NCI-H2107 treated with DMSO at 0.1 percent for 48 hours (cell line): ENCODE measurements at regions not wholly inside any gene's neighbourhood (a gene's known extent, or its start where the extent isn't known, plus 50 kb on each side); places are given as distances from the start of the nearest gene placed in this dataset.
A peak's percentile ranks its signal among the peaks of the same experiment; 100 is the strongest.
"Not testable (repeated sequence)": the region's sequence is repeated elsewhere in the genome, so short reads cannot be mapped to it uniquely, and the experiment has no call there.

ENCODE experiments used
- DNase-seq: peaks from one replicate; lab custom pipeline; 2025; ENCODE audit not compliant: unreplicated experiment; lab: John Stamatoyannopoulos, UW

DNA sequence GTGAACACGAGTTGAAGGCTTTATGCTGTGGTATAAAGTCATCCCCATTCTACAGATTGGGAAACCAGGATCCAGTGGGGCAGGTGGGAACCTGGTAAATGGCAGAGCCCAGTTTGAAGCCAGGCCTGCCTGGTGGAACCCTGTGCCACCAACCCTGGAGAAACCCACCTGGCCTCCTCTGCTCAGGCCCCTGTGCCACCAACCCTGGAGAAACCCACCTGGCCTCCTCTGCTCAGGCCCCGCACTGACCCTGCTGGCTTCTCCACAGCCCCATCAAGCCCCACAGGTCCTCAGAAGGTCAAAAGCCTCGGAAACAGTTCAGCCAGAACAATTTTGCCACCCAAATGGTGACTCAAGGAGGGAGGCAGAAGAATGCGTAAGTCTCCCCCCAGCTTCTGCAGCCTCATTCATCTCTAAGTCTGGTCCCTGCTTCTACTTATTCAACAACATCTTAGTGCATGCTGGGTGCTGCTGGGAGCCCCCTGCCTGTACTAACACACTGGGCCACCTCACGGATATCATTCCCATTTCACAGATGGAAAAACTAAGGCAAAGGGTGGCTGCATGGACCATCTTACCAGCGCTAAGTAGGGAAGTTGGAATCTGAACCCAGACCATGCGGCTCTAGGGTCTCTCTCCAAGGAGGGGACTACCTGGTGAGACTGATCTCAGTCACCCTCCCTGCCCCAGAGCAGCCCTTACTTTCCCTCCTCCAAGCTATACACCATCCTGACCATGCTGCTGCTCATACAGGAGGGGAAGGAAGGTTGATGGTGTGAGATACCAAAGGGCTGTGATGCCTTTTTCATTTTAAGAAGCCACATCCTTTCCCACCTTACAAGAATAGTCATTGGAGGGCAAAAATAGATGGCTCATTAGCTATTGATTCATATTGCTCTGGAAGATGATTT, 93.7 kb upstream of the ID2 start:
- no peak for DNase-seq

DNA sequence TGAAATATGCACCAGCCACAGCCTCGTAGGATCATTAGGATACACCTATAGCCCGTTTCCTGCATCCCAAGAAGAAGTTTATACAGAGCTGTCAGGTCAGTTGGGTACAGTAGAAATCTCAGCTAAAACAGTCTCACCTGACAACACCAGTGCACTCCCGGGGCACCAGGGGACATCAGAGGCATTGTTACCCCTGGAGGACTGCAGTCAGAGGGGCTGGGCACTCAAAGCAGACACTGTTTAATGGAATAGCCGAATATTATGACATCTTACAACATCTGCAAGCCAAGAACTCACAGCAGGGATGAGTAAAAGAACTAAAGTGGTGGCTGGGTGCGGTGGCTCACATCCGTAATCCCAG, 93.0 kb upstream of the ID2 start:
- DNase-seq: no peak

DNA sequence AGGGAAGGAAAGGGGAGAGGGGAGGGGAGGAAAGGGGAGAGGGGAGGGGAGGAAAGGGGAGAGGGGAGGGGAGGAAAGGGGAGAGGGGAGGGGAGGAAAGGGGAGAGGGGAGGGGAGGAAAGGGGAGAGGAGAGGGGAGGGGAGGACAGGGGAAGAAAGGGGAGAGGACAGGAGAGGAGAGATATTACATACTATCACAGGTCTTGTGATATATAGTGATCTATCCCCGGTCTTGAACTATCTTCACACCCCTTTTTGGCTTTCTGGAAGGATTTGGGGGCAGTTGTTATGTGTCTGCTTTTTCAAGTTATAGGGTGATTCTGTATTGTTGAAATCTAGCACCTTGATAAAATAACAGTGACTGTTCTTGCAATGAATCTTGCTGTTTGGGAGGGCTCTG, 92.1 kb upstream of the ID2 start:
- DNase-seq: no peak

DNA sequence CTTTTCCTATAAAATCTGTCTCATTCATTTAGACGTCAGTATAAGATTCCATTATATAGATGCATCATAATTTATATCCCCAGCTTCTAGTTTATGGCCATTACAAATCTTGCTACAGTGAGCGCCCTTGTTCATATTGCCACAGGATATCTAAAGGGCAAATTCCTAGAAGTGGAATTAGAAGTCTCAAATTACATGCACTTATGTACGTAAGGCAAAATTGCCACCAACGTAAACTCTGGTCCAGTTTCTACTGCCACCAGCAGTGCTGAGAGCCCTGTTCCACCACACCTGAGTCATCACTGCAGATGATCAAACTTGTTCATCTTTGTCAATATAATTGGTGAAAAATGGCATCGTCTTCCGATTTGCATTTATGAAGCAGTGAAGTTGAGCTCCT, 90.9 kb upstream of the ID2 start:
- peak; percentile 65 for DNase-seq

DNA sequence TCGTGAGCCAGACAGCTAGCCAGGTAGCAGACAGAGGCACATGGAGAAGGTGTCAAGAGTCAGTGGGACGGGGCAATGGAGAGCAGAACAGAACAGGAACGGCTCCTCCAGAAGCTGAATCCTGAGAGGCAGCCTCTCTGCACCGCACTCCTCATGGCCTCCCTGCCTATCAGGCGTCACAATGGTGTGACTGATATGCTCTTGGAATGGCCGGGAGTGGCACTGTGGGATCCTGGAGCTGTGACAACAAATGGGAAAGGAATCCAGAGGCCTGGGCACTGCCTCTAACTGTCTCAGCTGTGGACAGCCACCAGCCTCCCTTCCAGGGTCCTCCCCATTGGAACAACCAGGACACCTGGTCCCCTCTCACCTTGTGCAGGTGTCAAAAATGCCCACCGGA, 89.1 kb upstream of the ID2 start:
- no peak for DNase-seq

DNA sequence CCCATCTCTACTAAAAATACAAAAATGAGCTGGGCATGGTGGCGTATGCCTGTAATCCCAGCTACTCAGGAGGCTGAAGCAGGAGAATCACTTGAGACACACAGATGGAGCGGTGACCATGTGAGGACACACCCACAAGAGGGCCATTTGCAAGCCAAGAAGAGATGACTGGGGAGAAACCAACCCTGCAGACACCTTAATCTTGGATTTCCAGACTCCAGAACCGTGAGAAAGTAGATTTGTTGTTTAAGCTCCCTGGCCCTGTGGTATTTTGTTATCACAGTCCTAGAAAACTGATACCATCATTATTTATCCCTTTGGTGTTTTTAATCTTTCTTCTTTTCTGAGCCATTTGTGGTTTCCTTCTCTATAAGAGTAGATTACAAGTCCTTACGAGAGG, 88.6 kb upstream of the ID2 start:
- DNase-seq: no peak

DNA sequence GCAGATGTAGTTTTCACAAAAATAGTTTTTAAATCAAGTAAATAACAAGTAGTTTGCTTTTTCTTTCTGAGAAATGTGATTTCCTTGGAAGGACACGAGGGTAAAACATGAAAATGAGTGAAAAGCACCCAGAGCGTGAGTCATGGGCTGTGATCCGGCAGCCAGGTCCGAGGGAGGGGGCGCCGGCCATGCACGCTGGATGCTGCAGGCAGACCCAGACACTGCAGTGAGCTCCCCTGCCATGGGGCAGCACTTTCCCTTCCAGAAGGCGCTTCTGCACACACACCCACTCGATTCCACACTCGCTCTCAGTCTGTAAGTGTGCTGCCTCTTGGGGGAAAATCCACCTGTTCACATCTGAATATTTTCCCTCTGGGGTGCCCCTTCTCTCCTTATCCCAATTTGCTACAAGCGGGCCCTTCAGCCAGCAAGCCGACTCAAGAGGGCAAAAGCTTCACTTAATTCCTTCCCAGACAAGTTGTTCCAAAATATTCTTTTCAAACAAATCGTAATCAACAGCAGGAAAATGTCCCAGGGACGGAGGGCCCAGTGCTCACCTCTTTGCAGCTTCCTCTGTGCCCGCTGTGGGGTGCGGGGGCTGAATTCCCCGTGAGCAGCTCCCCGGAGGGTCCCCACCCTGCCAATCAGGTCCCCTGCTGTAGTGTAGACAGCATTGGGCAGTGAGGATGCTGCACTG, 87.0 kb upstream of the ID2 start:
- DNase-seq: no peak

DNA sequence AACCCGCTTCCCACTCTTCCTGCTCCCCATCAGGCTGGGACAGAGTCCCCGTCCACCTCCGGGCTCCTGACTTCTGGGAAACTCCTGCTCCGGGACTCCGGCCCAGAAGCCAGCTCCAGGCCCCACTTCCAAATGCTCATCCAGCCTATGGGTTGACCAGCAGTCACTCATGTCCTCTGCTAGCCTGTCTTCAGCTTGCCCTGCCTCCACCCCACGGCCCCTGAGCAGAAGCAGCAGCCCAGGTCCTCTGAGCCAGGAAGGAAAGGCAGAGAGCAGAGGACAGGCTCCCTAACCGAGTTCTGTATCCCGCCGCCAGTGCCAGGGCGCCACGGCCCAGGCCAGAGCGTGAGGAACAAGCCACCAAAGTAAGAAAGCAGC, 86.4 kb upstream of the ID2 start:
- DNase-seq: no peak

DNA sequence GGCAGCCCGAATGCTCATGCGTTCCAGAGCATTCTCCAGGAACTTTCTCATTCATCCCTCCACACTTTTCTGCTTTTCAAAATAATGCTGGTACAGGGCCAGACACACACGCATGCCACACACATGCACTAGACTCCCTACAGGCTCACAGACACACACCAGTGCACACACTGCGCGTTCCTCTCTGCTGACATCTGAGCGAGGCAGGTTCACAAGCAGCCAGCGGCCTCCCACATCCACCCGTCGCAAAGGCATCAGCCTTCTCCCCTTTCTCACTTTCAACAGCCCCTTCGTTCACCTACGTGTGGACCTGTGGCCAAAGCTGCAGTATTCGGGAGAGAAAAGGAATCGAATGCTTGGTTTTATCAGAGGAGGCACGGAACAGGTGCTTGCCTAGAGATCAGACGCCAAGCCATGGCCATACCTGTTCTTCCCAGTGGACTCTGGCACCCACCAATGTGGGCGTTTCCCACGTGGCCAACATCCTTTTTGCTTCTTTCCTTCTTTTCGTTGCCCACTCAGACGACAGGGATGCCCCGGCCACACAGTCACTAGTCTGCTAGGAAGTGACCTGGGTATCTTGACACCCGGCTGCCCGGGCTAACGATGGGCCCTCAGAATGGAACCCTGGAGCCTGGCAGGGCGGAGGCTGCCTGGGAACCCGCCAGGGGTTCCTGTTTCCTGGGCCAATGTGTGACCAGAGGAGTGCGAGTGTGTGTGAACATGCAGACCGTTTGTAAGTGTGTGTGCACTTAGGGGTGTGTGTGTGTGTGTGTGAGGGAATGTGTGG, 85.8 kb upstream of the ID2 start:
- DNase-seq: no peak

DNA sequence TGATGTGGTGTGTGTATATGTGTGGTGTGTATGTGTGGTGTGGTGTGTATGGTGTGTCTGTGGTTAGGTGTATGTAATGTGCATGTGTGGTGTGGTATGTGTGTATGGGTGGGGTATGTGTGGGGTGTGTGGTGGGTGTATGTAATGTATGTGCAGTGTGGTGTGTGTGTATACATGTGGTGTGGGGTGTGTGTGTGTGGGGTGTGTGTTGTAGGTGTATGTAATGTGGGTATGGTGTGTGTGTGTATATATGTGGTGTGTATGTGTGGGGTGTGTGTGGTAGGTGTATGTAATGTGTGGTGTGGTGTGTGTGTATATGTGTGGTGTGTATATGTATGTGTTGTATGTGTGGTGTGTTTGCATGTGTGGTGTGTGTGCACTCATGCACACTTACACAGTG, 84.8 kb upstream of the ID2 start:
- no peak for DNase-seq

DNA sequence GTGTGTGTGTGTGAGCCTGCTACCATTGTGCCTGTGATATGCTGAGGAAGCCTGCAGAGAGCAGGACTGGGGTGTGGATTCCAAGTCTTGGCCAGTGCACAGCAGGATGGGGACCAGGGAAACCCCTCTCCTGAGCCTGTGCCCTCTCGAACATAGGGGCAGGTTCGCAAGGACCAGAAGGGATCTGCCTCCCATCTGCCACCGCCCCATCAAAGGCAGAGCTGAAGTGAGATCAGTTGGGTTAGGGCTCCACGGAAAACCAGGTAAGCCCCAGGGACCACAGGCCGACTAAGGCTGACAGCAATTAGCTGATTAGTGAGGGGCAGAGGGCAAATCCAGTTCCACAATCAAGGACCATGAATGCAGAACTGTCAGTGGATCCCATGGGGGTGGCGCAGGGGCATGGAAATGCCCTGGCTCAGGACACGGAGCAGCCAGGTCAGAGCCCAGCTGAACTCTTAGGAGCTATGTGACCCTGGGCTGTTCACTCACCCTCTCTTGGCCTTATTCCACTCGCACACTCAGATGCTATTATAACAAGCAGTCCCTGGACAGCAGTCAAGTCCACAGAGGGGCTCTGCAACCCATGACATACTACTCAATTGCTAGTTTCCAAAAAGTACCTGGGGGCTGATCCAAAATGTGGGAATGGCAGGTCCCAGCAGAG, 84.2 kb upstream of the ID2 start:
- DNase-seq: no peak

DNA sequence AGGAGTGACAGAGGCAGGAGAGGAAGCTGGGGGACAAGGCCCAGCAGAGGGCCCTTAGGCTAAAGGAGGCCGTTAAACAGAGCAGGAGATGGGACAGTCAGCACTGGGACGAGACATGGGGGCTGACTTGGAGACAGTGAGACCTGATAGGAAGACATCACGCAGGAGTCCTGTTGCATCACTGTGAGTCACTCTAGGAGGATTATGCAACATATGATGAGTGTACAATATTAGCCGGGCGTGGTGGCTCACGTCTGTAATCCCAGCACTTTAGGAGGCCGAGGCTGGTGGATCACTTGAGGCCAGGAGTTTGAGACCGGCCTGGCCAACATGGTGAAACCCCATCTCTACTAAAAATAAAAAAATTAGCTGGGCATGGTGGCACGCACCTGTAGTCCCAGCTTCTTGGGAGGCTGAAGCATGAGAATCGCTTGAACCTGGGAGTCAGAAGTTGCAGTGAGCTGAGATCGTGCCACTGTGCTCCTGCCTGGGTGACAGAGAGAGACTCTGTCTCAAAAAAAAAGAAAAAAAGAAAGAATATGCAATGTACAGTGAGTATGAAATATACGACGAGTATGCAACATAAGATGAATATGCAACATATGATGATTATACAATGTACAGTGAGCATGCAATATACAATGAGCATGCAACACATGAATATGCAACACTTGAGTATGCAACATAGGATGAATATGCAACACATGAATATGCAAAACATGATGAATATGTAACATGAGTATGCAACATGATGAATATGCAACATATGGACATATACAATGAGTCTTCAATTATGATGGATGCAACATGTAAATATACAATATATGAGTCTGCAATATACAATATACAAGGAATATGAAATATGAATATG, 83.3 kb upstream of the ID2 start:
- no peak for DNase-seq

DNA sequence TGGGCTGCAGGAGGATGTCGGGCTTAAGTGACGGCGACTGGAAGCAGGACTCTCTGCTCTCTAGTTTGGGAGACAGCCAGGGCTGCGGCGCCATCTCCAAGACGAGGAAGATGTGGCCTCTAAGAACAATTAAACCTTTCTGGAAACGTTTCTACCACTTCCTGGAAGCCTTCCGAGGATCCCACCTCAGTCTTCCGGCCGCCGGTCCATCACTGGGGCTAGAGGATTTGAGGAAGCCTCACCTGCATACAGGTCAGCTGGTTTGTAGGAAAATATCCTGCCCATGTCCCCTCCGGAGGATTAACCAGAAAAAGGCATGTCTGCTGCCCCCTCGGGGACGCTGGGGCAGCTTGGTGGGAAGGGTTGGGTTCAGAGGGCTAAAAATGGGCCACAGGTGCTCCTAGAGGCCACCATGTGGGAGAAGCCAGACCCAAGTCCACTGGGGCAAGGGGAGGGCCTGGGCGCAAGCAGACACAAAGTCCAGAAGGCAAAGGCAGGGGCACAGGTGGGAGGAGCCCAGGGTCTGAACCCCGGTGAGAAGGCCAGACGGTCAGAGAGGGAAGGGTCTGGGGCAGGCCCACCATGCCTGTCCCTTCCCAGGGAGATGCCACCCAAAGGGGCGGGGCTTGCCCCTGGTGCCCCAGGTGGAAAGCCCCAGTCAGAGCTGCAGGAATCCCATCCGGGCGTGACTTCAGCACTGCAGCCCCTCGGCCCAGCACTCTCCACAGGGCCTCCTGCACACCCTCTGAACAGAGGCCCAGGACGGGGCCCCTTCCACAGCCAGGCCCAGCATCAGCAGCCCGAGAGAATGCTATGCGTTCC, 82.2 kb upstream of the ID2 start:
- DNase-seq: no peak

DNA sequence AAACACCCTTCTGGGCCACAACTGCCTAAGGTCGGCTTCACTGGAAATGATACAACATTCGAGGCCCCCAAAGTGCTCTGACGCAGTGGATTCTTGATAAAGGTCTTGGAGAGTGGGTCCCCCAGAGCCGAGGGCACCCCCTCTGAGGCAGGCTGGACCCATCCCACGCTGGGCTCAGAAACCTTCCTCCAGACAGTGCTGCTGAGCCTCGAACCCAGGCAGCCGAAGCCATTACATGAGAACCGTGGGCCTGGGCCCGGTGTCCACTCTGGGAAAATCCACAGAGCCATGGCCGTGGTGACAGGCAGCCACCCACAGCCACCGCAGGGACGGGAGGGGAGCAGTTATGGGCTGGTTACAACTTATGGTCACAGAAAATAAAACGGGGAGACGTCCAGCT, 81.4 kb upstream of the ID2 start:
- DNase-seq: no peak

DNA sequence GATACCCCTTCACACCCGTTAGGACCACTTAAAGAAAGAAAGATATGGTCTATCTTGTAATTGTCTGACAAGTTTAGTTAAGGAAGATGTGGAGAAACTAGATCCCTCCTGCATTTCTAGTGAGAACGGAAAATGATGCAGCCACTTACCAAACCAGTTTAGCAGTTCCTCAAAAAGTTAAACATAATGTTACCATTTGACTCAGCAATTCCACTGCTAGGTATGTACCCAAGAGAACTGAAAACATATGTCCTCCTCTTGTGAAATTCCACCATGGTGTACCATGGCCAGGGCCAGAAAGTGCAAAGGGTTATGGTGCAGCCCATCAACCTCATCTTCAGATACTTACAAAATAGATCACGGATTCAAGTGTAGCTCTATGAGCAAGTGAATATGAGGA, 79.0 kb upstream of the ID2 start:
- no peak for DNase-seq

DNA sequence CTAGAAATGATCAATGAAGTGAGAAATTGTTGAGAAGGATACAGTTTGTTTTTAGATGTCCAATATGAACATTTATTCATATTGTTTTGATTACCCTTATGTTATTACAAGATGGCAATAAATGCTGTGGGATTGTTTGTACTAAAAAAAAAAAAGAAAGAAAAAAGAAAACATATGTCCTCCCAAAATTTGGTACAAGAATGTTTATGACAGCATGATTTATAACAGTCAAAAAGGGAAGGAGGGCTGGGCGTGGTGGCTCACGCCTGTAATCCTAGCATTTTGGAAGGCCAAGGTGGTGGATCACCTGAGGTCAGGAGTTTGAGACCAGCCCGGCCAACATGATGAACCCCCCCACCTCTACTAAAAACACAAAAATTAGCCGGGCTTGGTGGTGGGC, 78.5 kb upstream of the ID2 start:
- not testable (repeated sequence) for DNase-seq

DNA sequence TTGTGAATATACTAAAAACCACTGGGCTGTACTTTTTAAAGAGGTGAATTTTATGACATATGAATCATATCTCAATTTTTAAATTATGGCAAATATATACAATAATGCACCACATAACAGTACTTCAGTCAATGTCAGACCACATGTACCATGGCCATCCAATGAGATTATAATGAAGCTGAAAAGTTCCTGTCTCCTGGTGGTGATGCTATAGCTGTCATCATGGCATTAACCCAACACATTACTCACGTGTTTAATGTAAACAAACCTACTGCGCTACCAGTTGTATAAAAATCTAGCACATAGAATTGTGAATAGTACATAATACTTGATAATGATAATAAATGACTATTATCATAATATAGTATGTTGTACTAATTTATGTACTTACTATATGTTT, 77.6 kb upstream of the ID2 start:
- DNase-seq: no peak

DNA sequence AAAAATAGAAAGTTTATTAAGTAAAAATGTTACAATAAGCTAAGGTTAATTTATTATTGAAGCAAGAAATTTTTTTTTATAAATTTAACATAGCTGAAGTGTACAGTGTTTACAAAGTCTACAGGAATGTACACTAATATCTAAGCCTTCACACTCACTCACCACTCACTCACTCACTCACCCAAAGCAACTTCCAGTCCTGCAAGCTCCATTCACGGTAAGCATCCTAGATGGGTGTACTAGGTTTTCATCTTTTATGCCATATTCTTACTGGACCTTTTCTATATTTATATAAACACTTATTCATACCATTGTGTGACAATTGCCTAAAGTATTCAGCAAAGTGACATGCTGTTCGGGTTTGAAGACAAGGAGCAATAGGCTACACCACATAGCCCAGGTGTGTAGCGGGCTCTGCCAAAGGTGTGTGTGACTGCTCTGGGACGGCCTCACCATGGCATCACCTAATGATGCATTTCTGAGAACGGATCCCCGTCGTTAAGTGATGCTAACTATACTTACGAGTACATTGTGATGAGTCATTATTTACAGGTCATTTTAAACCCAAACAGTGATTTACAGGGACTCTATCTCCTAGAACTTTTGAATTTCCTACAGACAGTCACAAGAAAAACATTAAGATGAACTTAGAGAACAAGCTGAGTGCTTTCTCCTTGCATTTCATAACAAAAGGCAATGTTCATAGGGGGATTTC, 76.3 kb upstream of the ID2 start:
- no peak for DNase-seq

DNA sequence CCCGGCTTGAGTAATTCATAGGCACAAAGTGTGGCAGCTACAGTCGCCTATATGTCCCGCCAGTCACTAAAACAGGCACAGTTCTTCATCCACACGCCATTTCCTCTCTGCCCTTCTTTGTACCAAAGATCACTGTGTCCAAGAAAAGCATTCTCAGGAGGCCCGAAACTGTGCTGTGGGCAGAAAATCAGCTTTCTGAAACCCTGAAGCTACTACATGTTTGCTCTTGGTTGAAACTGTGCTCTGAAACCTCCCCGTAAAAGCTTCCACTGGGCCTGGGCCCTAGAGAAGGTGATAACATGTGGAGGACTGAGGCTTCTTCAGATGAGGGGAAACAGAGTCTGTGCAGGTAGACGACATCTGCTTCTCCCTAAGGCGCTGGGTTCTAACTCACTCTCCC, 75.6 kb upstream of the ID2 start:
- no peak for DNase-seq
